ENCODE measurements at regions not wholly inside any gene's neighbourhood (a gene's known extent, or its start where the extent isn't known, plus 50 kb on each side); places are given as distances from the start of the nearest gene placed in this dataset.

DNA sequence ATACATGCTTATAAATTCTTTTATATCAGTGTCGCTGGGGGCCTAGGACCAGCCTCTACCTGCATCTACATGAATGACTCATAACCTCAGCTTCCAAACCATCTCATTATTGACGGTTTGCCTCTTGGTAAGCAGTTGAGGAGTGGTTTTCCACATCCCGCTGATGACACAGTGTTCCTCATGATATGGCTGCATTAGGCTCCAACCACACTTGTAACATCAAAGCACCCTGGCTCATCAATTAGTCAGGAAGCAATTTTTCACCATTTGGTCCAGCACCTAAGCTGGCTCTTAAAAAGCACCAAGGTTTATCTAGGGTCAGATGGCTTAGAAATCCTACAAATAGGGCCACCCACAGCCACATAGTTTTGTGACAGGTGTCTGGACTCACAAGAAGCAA, 402.4 kb downstream of the ARHGEF28 start:
- TF ChIP-seq POU2F2 (IDR thresholded peaks at IDR 0.05; ENCODE audit: low read depth, low read length) (no peak), POLR2AphosphoS5 (IDR thresholded peaks at IDR 0.05; ENCODE audit: low read depth, low read length) (no peak)

Data from GM12891 (cell line).